IPS-NIHi7 (cell line): ENCODE measurements at regions not wholly inside any gene's neighbourhood (a gene's known extent, or its start where the extent isn't known, plus 50 kb on each side); places are given as distances from the start of the nearest gene placed in this dataset.

Experiments
- DNase-seq: peaks from one replicate; pipeline ENCODE4 v3.0.0; 2012; ENCODE audit warnings: mixed read lengths; ENCODE audit errors: extremely low spot score

DNA sequence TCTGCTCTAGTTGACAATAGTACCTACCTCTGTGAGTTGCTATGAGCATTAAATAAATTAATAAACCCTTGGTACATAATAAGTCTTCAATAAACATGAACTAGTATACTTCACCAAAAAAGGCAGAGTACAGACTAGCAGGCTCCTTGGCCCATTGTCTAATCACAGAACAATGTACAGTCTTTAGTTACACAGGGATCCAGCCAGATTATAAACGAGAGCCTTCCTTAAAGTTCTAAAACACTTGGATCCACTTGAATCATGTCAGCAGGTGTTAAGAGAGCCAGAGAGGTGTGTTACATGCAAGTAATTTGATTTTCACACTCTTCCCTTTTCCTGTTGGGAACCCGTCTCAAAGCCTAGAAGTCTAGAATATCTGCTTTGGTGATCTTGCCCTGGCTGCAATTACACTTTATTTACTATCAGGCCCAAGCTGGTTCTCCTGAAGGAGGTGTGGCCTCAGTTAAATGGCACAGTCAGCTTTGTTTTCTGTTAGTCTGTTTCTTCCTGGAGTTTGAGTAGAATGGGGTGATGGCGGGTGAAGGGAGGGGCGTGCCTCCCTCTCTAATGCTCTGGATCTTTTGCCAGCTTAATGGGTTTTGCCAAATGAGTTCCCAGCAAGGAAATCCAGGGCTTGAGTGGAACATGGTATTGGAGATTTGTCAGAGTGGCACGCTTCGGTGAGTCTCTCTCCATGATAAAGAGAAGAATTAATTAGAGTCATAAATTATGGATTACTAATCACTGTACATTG is 570.9 kb upstream of the CAMK1G start:
- DNase-seq: no peak

GRCh38 chr1:209015092-209015491 is 568.4 kb upstream of the CAMK1G start:
- no peak for DNase-seq

DNA sequence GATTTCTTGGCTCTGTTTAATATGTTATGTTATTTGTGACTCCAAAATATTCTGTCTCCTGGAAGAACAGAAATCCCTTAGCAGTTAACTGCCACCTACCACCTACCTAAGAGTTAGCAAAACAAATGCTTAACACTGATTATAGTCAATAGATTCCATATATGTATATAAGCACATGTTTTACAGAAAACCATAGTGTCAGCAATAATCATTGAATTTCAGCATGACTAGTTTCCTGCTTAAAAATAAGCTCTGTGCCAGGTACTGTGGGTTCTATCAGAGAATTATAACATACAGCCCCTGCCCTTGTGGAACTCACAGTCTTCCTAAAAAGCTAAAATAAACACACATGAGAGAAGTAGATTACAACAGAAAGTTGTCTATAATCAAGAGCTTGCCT is 561.9 kb upstream of the CAMK1G start:
- DNase-seq: no peak

DNA sequence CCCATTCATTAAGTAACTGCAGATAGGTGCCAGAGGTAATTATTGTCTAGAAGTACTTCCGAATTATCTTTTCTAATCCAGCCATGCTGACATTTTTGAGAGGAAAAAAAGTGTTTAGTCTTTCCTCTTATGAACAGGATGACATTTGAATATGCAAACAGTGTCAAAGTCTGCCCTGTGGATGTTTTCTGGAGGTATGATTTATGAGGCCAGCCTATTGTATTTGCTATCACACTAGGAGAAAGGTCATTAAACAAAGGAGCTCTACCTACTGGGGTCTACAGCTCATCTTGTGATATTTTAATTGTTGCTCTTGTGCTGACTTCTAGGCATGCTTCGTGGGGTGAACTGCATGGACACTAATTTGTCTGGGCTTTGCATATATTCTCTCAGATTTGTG is 559.7 kb upstream of the CAMK1G start:
- no peak for DNase-seq

- no peak for DNase-seq
Observed at GRCh38 chr1:209029737-209030136, 553.8 kb upstream of the CAMK1G start.

DNA sequence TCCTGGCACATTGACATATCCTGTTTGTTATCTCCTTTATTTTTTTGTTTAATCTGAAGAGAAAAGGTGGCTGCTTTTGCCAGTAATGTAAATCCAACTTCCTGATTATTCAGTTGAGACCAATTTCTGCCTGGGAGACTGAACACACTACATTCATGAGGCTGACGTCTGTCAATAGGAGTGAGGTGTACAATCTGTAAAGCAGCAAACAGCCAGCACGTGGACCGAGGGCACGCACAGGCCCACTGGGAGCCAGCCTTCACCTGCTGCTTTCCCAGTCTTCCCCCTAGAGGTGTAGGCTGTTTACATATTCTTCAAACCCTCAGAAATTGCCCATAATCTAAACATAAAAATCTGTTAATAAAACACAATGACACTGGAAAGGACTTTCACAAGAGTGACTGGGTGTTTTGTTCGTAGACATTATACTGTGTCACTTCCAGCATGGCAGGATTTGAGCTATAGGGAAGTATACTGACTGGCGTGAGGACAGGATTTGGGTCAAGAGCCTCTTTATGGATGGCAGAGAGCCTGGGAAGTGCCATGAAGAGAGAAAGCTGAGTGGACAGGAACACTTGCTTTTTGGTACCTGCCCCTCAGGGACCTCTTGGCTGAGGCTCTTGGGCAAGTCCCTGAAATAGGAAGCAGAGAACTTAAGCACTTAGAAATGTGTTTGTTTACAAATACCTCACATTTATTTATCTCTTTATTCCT is 552.9 kb upstream of the CAMK1G start:
- no peak for DNase-seq

DNA sequence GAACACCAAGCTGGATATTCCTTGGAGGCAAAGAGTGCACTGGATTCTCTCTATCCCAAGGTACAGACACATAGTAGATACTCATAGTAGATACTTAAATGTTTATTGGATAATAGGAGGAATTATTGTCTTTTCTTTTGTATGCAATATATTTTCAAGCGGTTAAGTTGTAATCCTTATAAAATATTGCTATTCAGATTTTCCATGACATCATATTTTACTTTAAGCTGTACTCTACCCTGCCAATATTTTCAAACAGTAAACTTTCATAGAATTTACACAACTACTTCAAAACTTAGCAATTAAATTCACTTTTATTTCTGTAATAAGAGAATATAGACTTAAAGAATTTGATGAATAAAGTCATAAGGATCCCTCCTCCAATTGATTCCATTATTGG is 546.5 kb upstream of the CAMK1G start:
- DNase-seq: no peak

DNA sequence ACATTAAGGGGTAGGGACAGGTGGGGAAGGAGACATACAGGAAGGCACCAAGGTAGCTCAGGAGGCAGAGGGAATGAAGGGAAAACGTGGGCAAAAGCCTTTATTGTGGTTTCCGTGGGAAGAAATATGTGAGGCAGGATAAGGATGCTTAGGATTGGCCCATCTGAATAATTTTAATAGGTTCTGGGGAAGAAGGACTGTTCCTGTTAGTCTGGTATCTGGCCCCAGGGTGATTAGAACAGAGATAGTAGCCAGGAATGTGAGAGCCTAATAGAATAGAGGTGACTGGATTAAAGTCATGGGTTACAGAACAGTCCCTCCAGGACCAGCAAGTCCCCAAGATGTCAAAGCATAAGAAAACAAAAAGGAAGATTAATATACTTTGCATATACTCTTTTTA is 545.2 kb upstream of the CAMK1G start:
- DNase-seq: no peak

GRCh38 chr1:209038735-209039134 is 544.8 kb upstream of the CAMK1G start:
- no peak for DNase-seq

- DNase-seq: no peak
Observed at GRCh38 chr1:209040351-209040750, 543.2 kb upstream of the CAMK1G start.

DNA sequence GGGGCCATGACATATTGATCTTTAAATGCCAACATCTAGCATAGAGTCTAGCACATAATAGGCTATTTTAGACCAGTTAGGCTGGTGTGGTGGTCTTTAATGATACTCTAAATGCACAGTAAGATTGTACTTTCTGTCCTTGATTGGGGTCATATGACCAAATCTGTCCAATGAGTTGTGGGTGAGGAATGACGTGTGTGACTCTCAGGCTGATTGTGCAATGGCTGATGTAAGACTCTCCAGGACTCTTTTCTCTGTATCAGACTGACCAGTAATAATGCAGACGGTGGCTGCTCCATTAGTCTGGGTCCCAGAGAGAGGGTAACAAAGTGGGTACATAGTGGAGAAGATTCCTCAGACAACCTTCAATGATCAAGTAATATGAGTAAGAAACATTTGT is 541.6 kb upstream of the CAMK1G start:
- no peak for DNase-seq

DNA sequence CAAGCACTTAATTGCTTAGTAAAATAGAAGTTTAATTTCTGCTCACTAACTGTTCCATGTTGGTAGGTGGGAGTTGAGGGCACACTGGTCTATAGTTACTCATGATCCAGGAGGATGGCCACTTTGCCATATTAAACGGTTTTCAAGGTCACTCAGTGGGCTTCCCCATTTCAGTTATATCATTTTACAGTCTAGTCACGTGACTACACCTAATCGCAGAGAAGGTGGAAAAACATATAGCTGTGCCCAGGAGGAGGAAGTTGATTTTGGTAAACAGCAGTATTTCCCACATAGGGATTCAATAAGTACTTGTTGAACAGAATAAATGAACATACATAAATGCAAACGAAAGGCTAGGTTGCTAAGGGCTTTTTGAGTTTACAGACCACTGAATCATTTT is 541.1 kb upstream of the CAMK1G start:
- DNase-seq: no peak

GRCh38 chr1:209045331-209046057 is 538.0 kb upstream of the CAMK1G start:
- DNase-seq: no peak

- DNase-seq: no peak
Observed at GRCh38 chr1:209046058-209046417, 537.5 kb upstream of the CAMK1G start.

DNA sequence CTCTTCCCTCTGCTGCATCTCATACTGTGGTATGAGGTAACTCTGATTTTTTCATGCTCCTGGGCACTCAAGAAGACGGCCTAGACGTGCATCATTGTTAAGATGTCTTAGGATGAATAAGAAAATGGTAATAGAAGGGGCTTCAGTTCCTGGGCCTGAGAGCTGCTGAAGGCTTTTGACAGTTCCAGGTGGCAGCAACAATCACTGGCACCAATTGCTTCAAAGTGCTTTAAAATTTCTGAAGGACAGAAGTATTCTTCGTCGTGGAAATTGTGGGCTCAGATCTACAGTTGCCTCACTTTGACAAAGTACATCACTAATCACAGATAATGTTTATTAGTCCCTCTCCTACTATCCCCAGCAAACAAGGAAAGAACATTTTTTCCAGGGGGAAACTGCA is 536.6 kb upstream of the CAMK1G start:
- no peak for DNase-seq

GRCh38 chr1:209048941-209049669 is 534.4 kb upstream of the CAMK1G start:
- no peak for DNase-seq

GRCh38 chr1:209051570-209051969 is 531.9 kb upstream of the CAMK1G start:
- DNase-seq: no peak

- no peak for DNase-seq
Observed at GRCh38 chr1:209053587-209053986, 529.9 kb upstream of the CAMK1G start.

DNA sequence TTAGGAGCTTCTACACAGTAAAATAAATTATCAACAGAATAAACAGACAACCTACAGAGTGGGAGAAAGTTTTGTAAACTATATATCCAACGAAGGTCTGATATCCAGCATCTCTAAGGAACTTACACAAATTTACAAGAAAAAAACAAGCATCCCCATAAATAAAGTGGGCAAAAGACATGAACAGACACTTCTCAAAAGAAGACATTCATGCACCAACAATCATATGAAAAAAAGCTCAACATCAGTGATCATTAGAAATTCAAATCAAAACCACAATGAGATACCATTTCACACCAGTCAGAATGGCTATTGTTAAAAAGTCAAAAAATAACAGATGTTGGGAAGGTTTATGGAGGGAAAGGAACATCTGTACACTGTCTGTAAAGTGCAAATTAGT is 526.4 kb upstream of the CAMK1G start:
- no peak for DNase-seq

DNA sequence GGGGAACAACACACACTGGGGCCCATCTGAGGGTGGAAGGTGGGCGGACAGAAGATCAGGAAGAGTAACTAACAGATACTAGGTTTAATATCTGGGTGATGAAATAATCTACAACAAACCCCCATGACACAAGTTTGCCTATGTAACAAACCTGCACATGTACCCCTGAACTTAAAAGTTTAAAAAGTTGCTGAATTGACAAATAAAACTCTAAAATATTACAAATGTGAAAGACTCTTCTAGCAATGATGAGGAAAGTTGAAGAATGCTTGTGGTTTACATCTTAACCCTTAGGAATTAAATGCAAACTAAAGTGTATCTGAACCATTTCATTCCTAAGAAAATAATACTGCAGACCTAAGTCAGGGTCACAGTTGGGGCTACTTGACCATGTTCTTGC is 525.6 kb upstream of the CAMK1G start:
- DNase-seq: no peak

GRCh38 chr1:209059376-209059775 is 524.1 kb upstream of the CAMK1G start:
- DNase-seq: no peak

GRCh38 chr1:209059981-209060380 is 523.5 kb upstream of the CAMK1G start:
- no peak for DNase-seq
